ENCODE measurements at regions not wholly inside any gene's neighbourhood (a gene's known extent, or its start where the extent isn't known, plus 50 kb on each side); places are given as distances from the start of the nearest gene placed in this dataset.
"Not testable (repeated sequence)": the region's sequence is repeated elsewhere in the genome, so short reads cannot be mapped to it uniquely, and the experiment has no call there.

DNA sequence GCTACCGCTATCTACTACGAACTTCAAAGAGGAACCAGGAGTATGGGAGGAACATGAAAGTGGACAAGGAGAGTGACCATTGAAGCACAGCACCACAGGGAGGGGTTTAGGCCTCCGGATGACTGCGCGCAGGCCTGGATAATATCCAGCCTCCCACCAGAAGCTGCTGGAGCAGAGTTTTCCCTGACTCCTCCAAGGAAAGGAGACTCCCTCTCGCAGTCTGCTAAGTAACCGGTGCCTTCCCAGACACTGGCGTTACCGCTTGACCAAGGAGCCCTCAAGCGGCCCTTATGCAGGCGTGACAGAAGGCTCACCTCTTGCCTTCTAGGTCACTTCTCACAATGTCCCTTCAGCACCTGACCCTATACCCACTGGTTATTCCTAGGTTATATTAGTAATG lies 64.2 kb upstream of the BTG3 start:
- DNase-seq: not testable (repeated sequence)

DNA sequence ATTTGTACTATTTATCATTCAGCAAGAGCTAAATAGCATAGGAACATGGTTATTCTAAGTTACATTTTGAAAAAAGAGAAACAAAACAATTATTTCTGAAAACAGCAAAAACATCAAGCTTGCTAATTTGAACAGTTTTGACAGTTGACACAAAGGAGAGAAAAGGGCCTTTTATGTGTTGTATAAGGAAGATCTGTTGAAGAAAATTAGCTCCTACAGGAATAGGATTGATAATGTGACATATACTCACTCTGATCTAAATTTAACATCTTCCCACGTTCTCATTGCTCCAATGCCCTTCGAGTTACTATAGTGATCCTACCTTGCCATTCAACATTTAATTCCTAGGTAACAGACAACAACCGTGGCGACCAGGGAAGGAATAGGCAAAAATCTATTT lies 61.4 kb upstream of the BTG3 start:
- no peak for DNase-seq

DNA sequence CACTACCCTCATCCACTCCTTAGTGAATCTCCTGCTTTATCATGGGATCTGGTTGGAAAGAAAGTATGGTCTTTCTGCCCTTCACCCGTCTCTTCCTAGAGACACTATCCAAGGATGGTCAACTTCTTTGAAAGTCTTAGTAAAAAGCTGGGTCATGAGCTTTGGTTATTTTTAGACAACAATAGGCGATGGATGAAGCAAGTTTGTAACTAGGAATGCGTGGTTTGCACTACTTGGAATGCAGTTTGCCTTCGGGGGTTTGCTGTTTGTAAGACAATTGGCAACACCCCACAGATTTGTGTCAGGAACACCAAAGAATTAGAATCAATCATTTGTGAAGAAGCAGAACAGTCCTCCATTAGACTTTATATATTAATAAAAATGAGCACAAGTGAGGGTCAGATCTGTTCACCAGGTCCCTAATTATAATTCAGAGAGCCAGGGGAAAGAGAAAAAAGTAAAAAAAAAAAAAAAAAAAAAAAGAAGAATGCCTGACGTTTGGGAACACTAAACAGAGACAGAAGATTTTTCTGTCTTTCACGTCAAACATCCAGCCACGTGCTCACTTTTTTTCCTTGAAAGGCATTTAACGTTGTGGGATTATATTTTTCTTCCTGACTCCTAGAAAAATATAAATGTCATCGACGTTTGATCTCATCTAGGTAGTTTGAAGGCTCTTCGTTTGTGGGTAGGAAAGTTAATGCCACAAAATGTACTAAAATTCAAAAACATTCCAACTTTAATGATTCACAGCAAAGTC lies 60.7 kb upstream of the BTG3 start:
- DNase-seq: no peak

DNA sequence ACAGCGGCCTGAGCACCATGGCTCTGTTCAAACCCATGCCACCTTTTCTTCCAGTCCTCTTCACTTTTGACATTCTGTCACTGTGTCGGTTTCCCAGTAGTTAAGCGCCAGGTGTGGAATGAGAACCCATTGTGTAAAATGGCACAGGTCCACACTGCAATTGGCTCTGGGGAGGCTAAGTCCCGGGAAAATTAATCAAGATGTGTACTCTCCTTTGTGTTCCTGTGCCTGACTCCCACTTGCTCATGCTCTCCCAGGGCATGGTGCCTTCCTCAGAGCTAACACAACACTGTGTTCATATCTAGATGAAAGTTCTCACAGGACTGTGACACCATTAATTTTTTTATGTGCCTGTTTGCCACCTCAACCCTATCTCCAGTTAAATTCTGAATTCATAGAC lies 59.0 kb upstream of the BTG3 start:
- no peak for DNase-seq

DNA sequence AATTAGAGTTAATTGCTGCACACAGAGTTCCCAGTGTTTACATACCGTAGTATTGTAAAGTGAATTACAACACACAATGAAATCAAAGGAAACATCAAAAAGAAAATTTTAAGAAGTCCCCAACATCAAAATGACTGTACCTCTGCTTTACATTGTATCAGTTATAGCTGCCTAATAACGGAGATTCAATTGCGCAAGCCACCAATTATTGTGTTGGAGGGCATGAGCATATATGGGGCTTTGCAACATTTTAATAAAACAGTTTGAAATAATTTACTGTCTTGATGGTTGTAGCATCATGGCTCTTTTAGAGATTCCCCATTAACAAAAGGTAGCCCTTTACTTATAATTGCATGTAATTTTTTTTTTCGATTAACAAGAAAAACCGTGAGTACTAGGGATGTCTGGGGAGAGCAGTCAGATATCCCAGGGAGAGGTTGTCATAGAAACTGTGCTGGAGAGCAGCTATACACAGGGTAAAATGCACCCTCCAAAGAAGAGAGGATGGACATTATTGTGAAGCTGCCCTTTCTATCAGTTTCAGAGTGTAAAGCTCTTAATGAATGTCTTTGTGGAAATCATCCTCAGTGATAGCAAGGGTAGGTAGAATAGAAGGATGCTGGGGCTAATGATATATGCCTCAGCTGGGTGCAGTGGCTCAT lies 55.9 kb upstream of the BTG3 start:
- no peak for DNase-seq

DNA sequence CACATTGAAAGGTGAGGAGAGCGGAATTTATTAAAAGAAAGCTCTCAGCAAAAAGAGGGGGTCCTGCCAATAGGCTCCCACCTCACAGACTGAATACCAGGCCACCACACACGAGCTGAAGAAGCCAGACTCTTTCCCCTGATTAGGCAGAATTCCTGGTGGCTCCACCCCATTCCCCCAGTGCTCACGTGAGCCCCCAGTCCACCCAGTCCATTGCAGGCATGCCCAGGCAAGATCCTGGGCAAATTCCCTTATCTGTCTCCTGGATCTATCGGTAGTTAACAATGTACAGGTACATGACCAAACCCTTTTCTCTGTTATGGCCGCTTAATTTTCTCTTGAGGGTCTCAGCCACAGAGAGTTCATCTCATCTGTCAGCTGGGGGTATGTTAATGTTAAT lies 54.6 kb upstream of the BTG3 start:
- DNase-seq: no peak
